Vagina (tissue), 2 donors: ENCODE measurements at regions not wholly inside any gene's neighbourhood (a gene's known extent, or its start where the extent isn't known, plus 50 kb on each side); places are given as distances from the start of the nearest gene placed in this dataset.

Source experiments
- CTCF ChIP-seq, 3 experiments: fragments of 450-650 bp in 2 of 3; fragments of 200-600 bp in 1 of 3; sonication (generic) in 1 of 3; IDR thresholded peaks; one replicate each; pipeline ENCODE4 v1.5.1; 2017 to 2019; ENCODE audit warnings: antibody characterized with exemption in 3 of 3, mild to moderate bottlenecking in 2 of 3, moderate library complexity in 2 of 3
- POLR2A ChIP-seq, 2 donors: fragments of 450-650 bp; IDR thresholded peaks; one replicate each; pipeline ENCODE4 v1.6.1; 2017; ENCODE audit warnings: antibody characterized with exemption in 2 of 2, mild to moderate bottlenecking in 2 of 2, moderate library complexity in 2 of 2
- POLR2AphosphoS5 ChIP-seq, 2 donors: sonication (generic); formaldehyde crosslinking; IDR thresholded peaks; one replicate each; pipeline ENCODE4 v1.9.0; 2017; ENCODE audit warnings: antibody characterized with exemption in 2 of 2, mild to moderate bottlenecking in 2 of 2, low read depth in 1 of 2; ENCODE audit not compliant: insufficient read depth in 1 of 2

GRCh38 chr12:127351481-127352010 lies 915.4 kb upstream of the TMEM132C start:
- TF ChIP-seq POLR2AphosphoS5 (IDR thresholded peaks at IDR 0.05; ENCODE audit: insufficient read depth in 1 of 2, low read depth in 1 of 2) (no peak), POLR2A (IDR thresholded peaks at IDR 0.05) (no peak), CTCF (IDR thresholded peaks at IDR 0.05) (no peak)
